Esophagus muscularis mucosa (tissue), 3 donors: ENCODE measurements at regions not wholly inside any gene's neighbourhood (a gene's known extent, or its start where the extent isn't known, plus 50 kb on each side); places are given as distances from the start of the nearest gene placed in this dataset.

Source experiments
- small RNA-seq, 3 donors: library from RNA; depleted of rRNA; stranded (forward); fragments of <200 nt; gene quantifications; one replicate each; pipeline ENCODE3, GENCODE V24; 2016

Small RNA genes in the stretch of these regions (small RNA-seq; reads per million reads assigned to genes)
- 0 reads per million in 3 donors for gene AC093787.1
